22Rv1 (cell line): ENCODE measurements at regions not wholly inside any gene's neighbourhood (a gene's known extent, or its start where the extent isn't known, plus 50 kb on each side); places are given as distances from the start of the nearest gene placed in this dataset.
"Not testable (repeated sequence)": the region's sequence is repeated elsewhere in the genome, so short reads cannot be mapped to it uniquely, and the experiment has no call there.

Experiments
- H3K27ac ChIP-seq: fragments of 450-650 bp; 2 replicates; pipeline ENCODE4 v1.5.1; 2017
- ZFX ChIP-seq: fragments of 450-650 bp; IDR thresholded peaks from 2 replicates; pipeline ENCODE4 v1.6.1; 2017; ENCODE audit warnings: antibody characterized with exemption, borderline replicate concordance
- TF ChIP-seq, protein P1 (sequence below): fragments of 450-650 bp; IDR thresholded peaks from 2 replicates; pipeline ENCODE4 v1.5.1; 2017; ENCODE audit warnings: mild to moderate bottlenecking

GRCh38 chr3:166433060-166433459 is 595.8 kb upstream of the BCHE start:
- no peak overlapping the region for H3K27ac ChIP-seq
- TF ChIP-seq, protein P1, sequence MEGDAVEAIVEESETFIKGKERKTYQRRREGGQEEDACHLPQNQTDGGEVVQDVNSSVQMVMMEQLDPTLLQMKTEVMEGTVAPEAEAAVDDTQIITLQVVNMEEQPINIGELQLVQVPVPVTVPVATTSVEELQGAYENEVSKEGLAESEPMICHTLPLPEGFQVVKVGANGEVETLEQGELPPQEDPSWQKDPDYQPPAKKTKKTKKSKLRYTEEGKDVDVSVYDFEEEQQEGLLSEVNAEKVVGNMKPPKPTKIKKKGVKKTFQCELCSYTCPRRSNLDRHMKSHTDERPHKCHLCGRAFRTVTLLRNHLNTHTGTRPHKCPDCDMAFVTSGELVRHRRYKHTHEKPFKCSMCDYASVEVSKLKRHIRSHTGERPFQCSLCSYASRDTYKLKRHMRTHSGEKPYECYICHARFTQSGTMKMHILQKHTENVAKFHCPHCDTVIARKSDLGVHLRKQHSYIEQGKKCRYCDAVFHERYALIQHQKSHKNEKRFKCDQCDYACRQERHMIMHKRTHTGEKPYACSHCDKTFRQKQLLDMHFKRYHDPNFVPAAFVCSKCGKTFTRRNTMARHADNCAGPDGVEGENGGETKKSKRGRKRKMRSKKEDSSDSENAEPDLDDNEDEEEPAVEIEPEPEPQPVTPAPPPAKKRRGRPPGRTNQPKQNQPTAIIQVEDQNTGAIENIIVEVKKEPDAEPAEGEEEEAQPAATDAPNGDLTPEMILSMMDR, result no peak
- TF ChIP-seq ZFX, result no peak

- no peak overlapping the region for H3K27ac ChIP-seq
- TF ChIP-seq ZFX, result no peak
- TF ChIP-seq, protein P1, result no peak
Measured at GRCh38 chr3:166425900-166426611, 588.8 kb upstream of the BCHE start.

- TF ChIP-seq ZFX, result no peak
- TF ChIP-seq, protein P1, result no peak
- H3K27ac ChIP-seq, result no peak overlapping the region
Measured at GRCh38 chr3:166425021-166425420, 587.8 kb upstream of the BCHE start.

GRCh38 chr3:166423824-166424513 is 586.7 kb upstream of the BCHE start:
- not testable (repeated sequence) for H3K27ac ChIP-seq

- no peak overlapping the region for H3K27ac ChIP-seq
- TF ChIP-seq, protein P1, result no peak
- no peak for TF ChIP-seq ZFX
Measured at GRCh38 chr3:166422556-166422955, 585.3 kb upstream of the BCHE start.

- TF ChIP-seq, protein P1, result no peak
- TF ChIP-seq ZFX, result no peak
Measured at GRCh38 chr3:166420071-166420470, 582.8 kb upstream of the BCHE start.

DNA sequence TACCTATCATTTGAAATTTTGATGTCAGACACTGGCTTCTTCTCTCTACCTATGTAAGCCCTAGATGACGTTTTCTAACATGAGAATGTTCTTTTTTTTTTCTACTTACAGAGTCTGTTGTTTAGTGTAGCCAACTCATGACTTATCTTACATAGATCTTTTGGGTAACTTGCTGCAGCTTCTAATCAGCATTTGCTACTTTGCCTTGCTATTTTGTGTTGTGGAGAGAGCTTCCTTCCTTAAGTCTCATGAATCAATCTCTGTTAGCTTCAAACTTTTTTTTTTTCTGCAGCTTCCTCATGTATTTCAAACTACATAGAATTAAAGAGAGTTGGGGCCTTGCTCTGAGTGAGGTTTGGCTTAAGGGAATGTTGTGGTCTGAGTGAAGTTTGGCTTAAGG is 568.7 kb upstream of the BCHE start:
- no peak overlapping the region for H3K27ac ChIP-seq
- TF ChIP-seq ZFX, result no peak
- TF ChIP-seq, protein P1, result no peak

More at GRCh38 chr3:166420071-166420470, 582.8 kb upstream of the BCHE start:
- H3K27ac ChIP-seq, result no peak overlapping the region
